Ishikawa (cell line): ENCODE measurements at regions not wholly inside any gene's neighbourhood (a gene's known extent, or its start where the extent isn't known, plus 50 kb on each side); places are given as distances from the start of the nearest gene placed in this dataset.

Experiments used
- CEBPB ChIP-seq: IDR thresholded peaks from 2 replicates; pipeline ENCODE4 v1.6.1; 2012
- EGR1 ChIP-seq: IDR thresholded peaks from 2 replicates; pipeline ENCODE4 v1.6.1; 2012
- EP300 ChIP-seq: IDR thresholded peaks from 2 replicates; pipeline ENCODE4 v1.6.1; 2012; ENCODE audit warnings: borderline replicate concordance
- MAX ChIP-seq: IDR thresholded peaks from 2 replicates; pipeline ENCODE4 v1.6.1; 2012
- RAD21 ChIP-seq: IDR thresholded peaks from 2 replicates; pipeline ENCODE4 v1.6.1; 2012; ENCODE audit warnings: low read depth
- REST ChIP-seq: IDR thresholded peaks from 2 replicates; pipeline ENCODE4 v1.6.1; 2012; ENCODE audit warnings: low read depth, mild to moderate bottlenecking
- TAF1 ChIP-seq: IDR thresholded peaks from 2 replicates; pipeline ENCODE4 v1.6.1; 2012; ENCODE audit warnings: low read depth, mild to moderate bottlenecking
- TEAD4 ChIP-seq: IDR thresholded peaks from 2 replicates; pipeline ENCODE4 v1.6.1; 2012
- USF1 ChIP-seq: IDR thresholded peaks from 2 replicates; pipeline ENCODE4 v1.6.1; 2012
- YY1 ChIP-seq: IDR thresholded peaks from 2 replicates; pipeline ENCODE4 v1.6.1; 2012; ENCODE audit warnings: low read depth

- TF ChIP-seq TEAD4 (no peak), USF1 (no peak), EP300 (no peak), MAX (no peak), EGR1 (no peak), YY1 (no peak), TAF1 (no peak), CEBPB (no peak), REST (no peak), RAD21 (no peak)
Measured at GRCh38 chr19:31054430-31054829, 294.8 kb downstream of the TSHZ3 start.
